ENCODE measurements at regions not wholly inside any gene's neighbourhood (a gene's known extent, or its start where the extent isn't known, plus 50 kb on each side); places are given as distances from the start of the nearest gene placed in this dataset.

DNA sequence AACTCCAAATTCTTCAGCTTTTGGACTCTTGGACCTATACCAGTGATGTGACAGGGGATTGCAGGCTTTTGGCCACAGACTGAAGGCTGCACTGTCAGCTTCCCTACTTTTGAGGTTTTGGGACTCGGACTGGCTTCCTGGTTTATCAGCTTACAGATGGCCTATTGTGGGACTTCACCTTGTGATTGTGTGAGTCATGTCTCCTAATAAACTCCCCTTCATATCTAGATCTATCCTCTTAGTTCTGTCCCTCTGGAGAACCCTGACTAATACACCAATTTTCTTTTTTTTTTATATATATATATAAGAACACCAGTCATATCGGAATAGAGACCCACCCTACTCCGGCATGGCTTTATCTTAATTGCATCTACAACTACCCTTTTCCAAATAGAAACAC lies 166.8 kb downstream of the ETV1 start:
- TF ChIP-seq EGR1 (IDR thresholded peaks at IDR 0.05; ENCODE audit: low read depth in 2 of 2) (no peak), YY1 (IDR thresholded peaks at IDR 0.05) (no peak), TAF1 (conservative IDR thresholded peaks at IDR 0.05) (no peak)
- TF ChIP-seq, protein P1, sequence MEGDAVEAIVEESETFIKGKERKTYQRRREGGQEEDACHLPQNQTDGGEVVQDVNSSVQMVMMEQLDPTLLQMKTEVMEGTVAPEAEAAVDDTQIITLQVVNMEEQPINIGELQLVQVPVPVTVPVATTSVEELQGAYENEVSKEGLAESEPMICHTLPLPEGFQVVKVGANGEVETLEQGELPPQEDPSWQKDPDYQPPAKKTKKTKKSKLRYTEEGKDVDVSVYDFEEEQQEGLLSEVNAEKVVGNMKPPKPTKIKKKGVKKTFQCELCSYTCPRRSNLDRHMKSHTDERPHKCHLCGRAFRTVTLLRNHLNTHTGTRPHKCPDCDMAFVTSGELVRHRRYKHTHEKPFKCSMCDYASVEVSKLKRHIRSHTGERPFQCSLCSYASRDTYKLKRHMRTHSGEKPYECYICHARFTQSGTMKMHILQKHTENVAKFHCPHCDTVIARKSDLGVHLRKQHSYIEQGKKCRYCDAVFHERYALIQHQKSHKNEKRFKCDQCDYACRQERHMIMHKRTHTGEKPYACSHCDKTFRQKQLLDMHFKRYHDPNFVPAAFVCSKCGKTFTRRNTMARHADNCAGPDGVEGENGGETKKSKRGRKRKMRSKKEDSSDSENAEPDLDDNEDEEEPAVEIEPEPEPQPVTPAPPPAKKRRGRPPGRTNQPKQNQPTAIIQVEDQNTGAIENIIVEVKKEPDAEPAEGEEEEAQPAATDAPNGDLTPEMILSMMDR (IDR thresholded peaks at IDR 0.05; ENCODE audit: low read depth, low read length, missing input control): no peak

All from liver (tissue), 3 donors.